WTC11 (cell line): ENCODE measurements at regions not wholly inside any gene's neighbourhood (a gene's known extent, or its start where the extent isn't known, plus 50 kb on each side); places are given as distances from the start of the nearest gene placed in this dataset.

Experiments
- ATAC-seq: fragments of 200-7000 bp; cut with Tn5 transposase; 2 replicates; pipeline ENCODE4 v1.10.0; 2021; ENCODE audit warnings: mild to moderate bottlenecking, moderate library complexity
- CTCF ChIA-PET: fragments of 300-600 bp; sonication (Branson Sonifier 250); formaldehyde crosslinking; loops from one replicate; lab custom pipeline; 2021; ENCODE audit warnings: antibody characterized with exemption; lab: Charles Lee
- POLR2A ChIA-PET: fragments of 350-600 bp; sonication (Branson Sonifier 250); formaldehyde crosslinking; loops from one replicate; lab custom pipeline; 2021; ENCODE audit warnings: antibody characterized with exemption; lab: Charles Lee
- DNase-seq: peaks from one replicate; pipeline ENCODE4 v3.0.0; 2021; ENCODE audit warnings: low spot score
- H3K27ac Mint-ChIP-seq: 2 replicates; pipeline ENCODE4 v1.8.0; 2021; ENCODE audit warnings: mixed read lengths
- H3K27me3 Mint-ChIP-seq: 2 replicates; pipeline ENCODE4 v1.8.0; 2021; ENCODE audit warnings: low read depth, mild to moderate bottlenecking, moderate library complexity, mixed read lengths
- H3K36me3 Mint-ChIP-seq: 2 replicates; pipeline ENCODE4 v1.8.0; 2021; ENCODE audit warnings: mixed read lengths
- H3K4me1 Mint-ChIP-seq: 2 replicates; pipeline ENCODE4 v1.8.0; 2022; ENCODE audit warnings: mixed read lengths
- H3K4me3 Mint-ChIP-seq: 2 replicates; pipeline ENCODE4 v1.8.0; 2021; ENCODE audit warnings: mild to moderate bottlenecking, moderate library complexity, mixed read lengths
- H3K9me3 Mint-ChIP-seq: 2 replicates; pipeline ENCODE4 v1.8.0; 2021; ENCODE audit warnings: mixed read lengths
- GABPB1 ChIP-seq: sonication (generic); formaldehyde crosslinking; IDR thresholded peaks from 2 replicates; pipeline ENCODE4 v1.8.1; 2023; ENCODE audit warnings: mild to moderate bottlenecking, missing genetic modification reagents
- IRF2 ChIP-seq: sonication (generic); formaldehyde crosslinking; IDR thresholded peaks from 2 replicates; pipeline ENCODE4 v1.8.0; 2022; ENCODE audit warnings: low read depth, missing genetic modification reagents, borderline replicate concordance
- OVOL2 ChIP-seq: fragments of 250-450 bp; sonication (Bioruptor Pico); IDR thresholded peaks from 2 replicates; pipeline ENCODE4 v1.9.0; 2021; ENCODE audit warnings: mild to moderate bottlenecking, borderline replicate concordance
- TP53 ChIP-seq: sonication (generic); formaldehyde crosslinking; IDR thresholded peaks from 2 replicates; pipeline ENCODE4 v1.8.1; 2023; ENCODE audit warnings: mild to moderate bottlenecking, missing genetic modification reagents
- ZBTB21 ChIP-seq: sonication (generic); formaldehyde crosslinking; IDR thresholded peaks from 2 replicates; pipeline ENCODE4 v1.8.1; 2023; ENCODE audit warnings: mild to moderate bottlenecking, missing genetic modification reagents, borderline replicate concordance
- ZNF138 ChIP-seq: sonication (generic); formaldehyde crosslinking; conservative IDR thresholded peaks from 2 replicates; pipeline ENCODE4 v1.8.1; 2022; ENCODE audit warnings: mild to moderate bottlenecking, moderate library complexity, missing genetic modification reagents
- ZNF263 ChIP-seq: sonication (generic); formaldehyde crosslinking; IDR thresholded peaks from 2 replicates; pipeline ENCODE4 v1.8.1; 2022; ENCODE audit warnings: low read depth, mild to moderate bottlenecking, moderate library complexity, missing genetic modification reagents
- ZNF416 ChIP-seq: fragments of 250-450 bp; sonication (Bioruptor Pico); IDR thresholded peaks from 2 replicates; pipeline ENCODE4 v1.9.0; 2021; ENCODE audit warnings: mild to moderate bottlenecking, inconsistent platforms
- TF ChIP-seq, protein P1 (sequence below): sonication (generic); formaldehyde crosslinking; IDR thresholded peaks from 2 replicates; pipeline ENCODE4 v1.8.1; 2022; ENCODE audit warnings: missing genetic modification reagents, borderline replicate concordance
- TF ChIP-seq, protein P2 (sequence below): sonication (generic); formaldehyde crosslinking; IDR thresholded peaks from 2 replicates; pipeline ENCODE4 v1.8.1; 2023; ENCODE audit warnings: mild to moderate bottlenecking, moderate library complexity, missing genetic modification reagents
- TF ChIP-seq, protein P3 (sequence below): sonication (generic); formaldehyde crosslinking; IDR thresholded peaks from 2 replicates; pipeline ENCODE4 v1.8.0; 2023; ENCODE audit warnings: mild to moderate bottlenecking, missing genetic modification reagents
- TF ChIP-seq, protein P4 (sequence below): sonication (generic); formaldehyde crosslinking; IDR thresholded peaks from 2 replicates; pipeline ENCODE4 v1.8.0; 2022; ENCODE audit warnings: missing genetic modification reagents
- TF ChIP-seq, protein P5 (sequence below): sonication (generic); formaldehyde crosslinking; IDR thresholded peaks from 2 replicates; pipeline ENCODE4 v1.8.0; 2023; ENCODE audit warnings: missing genetic modification reagents
- TF ChIP-seq, protein P6 (sequence below): fragments of 250-450 bp; sonication (Bioruptor Pico); IDR thresholded peaks from 2 replicates; pipeline ENCODE4 v1.9.0; 2021; ENCODE audit warnings: mild to moderate bottlenecking
- TF ChIP-seq, protein P7 (sequence below): sonication (generic); formaldehyde crosslinking; IDR thresholded peaks from 2 replicates; pipeline ENCODE4 v1.8.1; 2023; ENCODE audit warnings: mild to moderate bottlenecking, missing genetic modification reagents, moderate library complexity
- TF ChIP-seq, protein P8 (sequence below): sonication (generic); formaldehyde crosslinking; IDR thresholded peaks from 2 replicates; pipeline ENCODE4 v1.8.0; 2022; ENCODE audit warnings: mild to moderate bottlenecking, missing genetic modification reagents
- TF ChIP-seq, protein P9 (sequence below): fragments of 250-450 bp; sonication (Bioruptor Pico); IDR thresholded peaks from 2 replicates; pipeline ENCODE4 v1.9.0; 2021; ENCODE audit warnings: mild to moderate bottlenecking

DNA sequence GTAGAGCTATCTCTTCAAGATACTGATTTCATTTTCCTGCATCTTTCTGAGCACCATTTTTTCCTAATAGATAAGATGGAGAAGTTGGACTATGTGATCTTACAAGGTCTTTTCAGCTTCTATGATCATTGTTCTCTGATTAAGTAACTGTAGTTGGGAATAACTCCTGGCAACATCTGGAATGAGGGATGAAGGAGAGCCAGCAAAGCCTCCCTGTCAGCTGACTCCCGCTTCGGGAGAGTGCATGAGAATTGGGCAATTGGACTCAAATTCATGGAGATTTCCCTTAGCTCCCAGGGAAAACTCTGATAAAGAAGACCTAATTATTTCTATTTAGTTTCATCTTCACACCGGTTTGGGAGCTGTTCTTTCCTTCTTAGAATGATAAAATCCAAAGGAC, 146.1 kb downstream of the CCDC71L start:
- no peak overlapping the region for H3K4me3 Mint-ChIP-seq
- ATAC-seq = no peak

DNA sequence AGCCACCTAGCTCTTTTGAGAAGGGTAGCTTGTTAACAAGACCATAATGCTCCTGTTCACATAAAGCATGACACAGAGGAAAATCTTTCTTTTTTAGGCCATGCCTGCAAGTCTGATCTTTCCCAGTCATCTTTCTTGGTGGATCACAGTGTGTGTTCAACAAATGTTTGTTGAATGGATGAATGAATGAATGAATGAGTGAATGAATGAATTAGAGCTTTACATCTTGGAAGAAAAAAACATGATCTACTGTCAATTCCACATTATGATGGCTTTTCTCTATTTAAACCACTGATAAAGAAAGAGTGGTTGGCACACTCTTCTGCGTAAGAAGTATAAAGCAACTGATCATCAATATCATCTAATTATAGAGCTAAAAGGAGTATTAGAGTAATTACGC, 148.7 kb downstream of the CCDC71L start:
- Mint-ChIP-seq H3K4me1 (no peaks in the 10 kb centered on the region), H3K36me3 (no peaks in the 10 kb centered on the region), H3K27me3 (no peaks in the 10 kb centered on the region; the same call in 1 of the 2 replicates), H3K9me3 (peaks cover 7% of the 10 kb centered on the region), H3K27ac (no peak overlapping the region), H3K4me3 (no peak overlapping the region)
- no peak for ATAC-seq
- ChIA-PET POLR2A (no interaction called here), CTCF (no interaction called here)
- DNase-seq = no peak
- TF ChIP-seq, protein P1, sequence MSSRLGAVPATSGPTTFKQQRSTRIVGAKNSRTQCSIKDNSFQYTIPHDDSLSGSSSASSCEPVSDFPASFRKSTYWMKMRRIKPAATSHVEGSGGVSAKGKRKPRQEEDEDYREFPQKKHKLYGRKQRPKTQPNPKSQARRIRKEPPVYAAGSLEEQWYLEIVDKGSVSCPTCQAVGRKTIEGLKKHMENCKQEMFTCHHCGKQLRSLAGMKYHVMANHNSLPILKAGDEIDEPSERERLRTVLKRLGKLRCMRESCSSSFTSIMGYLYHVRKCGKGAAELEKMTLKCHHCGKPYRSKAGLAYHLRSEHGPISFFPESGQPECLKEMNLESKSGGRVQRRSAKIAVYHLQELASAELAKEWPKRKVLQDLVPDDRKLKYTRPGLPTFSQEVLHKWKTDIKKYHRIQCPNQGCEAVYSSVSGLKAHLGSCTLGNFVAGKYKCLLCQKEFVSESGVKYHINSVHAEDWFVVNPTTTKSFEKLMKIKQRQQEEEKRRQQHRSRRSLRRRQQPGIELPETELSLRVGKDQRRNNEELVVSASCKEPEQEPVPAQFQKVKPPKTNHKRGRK = no peak
- TF ChIP-seq, protein P2, sequence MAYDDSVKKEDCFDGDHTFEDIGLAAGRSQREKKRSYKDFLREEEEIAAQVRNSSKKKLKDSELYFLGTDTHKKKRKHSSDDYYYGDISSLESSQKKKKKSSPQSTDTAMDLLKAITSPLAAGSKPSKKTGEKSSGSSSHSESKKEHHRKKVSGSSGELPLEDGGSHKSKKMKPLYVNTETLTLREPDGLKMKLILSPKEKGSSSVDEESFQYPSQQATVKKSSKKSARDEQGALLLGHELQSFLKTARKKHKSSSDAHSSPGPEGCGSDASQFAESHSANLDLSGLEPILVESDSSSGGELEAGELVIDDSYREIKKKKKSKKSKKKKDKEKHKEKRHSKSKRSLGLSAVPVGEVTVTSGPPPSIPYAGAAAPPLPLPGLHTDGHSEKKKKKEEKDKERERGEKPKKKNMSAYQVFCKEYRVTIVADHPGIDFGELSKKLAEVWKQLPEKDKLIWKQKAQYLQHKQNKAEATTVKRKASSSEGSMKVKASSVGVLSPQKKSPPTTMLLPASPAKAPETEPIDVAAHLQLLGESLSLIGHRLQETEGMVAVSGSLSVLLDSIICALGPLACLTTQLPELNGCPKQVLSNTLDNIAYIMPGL (CRISPR knock-in tag) = no peak
- TF ChIP-seq, protein P3, sequence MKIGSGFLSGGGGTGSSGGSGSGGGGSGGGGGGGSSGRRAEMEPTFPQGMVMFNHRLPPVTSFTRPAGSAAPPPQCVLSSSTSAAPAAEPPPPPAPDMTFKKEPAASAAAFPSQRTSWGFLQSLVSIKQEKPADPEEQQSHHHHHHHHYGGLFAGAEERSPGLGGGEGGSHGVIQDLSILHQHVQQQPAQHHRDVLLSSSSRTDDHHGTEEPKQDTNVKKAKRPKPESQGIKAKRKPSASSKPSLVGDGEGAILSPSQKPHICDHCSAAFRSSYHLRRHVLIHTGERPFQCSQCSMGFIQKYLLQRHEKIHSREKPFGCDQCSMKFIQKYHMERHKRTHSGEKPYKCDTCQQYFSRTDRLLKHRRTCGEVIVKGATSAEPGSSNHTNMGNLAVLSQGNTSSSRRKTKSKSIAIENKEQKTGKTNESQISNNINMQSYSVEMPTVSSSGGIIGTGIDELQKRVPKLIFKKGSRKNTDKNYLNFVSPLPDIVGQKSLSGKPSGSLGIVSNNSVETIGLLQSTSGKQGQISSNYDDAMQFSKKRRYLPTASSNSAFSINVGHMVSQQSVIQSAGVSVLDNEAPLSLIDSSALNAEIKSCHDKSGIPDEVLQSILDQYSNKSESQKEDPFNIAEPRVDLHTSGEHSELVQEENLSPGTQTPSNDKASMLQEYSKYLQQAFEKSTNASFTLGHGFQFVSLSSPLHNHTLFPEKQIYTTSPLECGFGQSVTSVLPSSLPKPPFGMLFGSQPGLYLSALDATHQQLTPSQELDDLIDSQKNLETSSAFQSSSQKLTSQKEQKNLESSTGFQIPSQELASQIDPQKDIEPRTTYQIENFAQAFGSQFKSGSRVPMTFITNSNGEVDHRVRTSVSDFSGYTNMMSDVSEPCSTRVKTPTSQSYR (CRISPR knock-in tag) = no peak
- TF ChIP-seq, protein P4, sequence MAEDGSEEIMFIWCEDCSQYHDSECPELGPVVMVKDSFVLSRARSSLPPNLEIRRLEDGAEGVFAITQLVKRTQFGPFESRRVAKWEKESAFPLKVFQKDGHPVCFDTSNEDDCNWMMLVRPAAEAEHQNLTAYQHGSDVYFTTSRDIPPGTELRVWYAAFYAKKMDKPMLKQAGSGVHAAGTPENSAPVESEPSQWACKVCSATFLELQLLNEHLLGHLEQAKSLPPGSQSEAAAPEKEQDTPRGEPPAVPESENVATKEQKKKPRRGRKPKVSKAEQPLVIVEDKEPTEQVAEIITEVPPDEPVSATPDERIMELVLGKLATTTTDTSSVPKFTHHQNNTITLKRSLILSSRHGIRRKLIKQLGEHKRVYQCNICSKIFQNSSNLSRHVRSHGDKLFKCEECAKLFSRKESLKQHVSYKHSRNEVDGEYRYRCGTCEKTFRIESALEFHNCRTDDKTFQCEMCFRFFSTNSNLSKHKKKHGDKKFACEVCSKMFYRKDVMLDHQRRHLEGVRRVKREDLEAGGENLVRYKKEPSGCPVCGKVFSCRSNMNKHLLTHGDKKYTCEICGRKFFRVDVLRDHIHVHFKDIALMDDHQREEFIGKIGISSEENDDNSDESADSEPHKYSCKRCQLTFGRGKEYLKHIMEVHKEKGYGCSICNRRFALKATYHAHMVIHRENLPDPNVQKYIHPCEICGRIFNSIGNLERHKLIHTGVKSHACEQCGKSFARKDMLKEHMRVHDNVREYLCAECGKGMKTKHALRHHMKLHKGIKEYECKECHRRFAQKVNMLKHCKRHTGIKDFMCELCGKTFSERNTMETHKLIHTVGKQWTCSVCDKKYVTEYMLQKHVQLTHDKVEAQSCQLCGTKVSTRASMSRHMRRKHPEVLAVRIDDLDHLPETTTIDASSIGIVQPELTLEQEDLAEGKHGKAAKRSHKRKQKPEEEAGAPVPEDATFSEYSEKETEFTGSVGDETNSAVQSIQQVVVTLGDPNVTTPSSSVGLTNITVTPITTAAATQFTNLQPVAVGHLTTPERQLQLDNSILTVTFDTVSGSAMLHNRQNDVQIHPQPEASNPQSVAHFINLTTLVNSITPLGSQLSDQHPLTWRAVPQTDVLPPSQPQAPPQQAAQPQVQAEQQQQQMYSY (CRISPR knock-in tag) = no peak
- TF ChIP-seq, protein P5, sequence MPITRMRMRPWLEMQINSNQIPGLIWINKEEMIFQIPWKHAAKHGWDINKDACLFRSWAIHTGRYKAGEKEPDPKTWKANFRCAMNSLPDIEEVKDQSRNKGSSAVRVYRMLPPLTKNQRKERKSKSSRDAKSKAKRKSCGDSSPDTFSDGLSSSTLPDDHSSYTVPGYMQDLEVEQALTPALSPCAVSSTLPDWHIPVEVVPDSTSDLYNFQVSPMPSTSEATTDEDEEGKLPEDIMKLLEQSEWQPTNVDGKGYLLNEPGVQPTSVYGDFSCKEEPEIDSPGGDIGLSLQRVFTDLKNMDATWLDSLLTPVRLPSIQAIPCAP (CRISPR knock-in tag) = no peak
- TF ChIP-seq ZNF138 (CRISPR knock-in tag) (no peak), ZBTB21 (no peak)
- TF ChIP-seq, protein P6, sequence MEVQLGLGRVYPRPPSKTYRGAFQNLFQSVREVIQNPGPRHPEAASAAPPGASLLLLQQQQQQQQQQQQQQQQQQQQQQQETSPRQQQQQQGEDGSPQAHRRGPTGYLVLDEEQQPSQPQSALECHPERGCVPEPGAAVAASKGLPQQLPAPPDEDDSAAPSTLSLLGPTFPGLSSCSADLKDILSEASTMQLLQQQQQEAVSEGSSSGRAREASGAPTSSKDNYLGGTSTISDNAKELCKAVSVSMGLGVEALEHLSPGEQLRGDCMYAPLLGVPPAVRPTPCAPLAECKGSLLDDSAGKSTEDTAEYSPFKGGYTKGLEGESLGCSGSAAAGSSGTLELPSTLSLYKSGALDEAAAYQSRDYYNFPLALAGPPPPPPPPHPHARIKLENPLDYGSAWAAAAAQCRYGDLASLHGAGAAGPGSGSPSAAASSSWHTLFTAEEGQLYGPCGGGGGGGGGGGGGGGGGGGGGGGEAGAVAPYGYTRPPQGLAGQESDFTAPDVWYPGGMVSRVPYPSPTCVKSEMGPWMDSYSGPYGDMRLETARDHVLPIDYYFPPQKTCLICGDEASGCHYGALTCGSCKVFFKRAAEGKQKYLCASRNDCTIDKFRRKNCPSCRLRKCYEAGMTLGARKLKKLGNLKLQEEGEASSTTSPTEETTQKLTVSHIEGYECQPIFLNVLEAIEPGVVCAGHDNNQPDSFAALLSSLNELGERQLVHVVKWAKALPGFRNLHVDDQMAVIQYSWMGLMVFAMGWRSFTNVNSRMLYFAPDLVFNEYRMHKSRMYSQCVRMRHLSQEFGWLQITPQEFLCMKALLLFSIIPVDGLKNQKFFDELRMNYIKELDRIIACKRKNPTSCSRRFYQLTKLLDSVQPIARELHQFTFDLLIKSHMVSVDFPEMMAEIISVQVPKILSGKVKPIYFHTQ (CRISPR knock-in tag) = no peak

More for the DNA sequence above, 146.1 kb downstream of the CCDC71L start:
- Mint-ChIP-seq H3K4me1 (no peaks in the 10 kb centered on the region), H3K36me3 (no peaks in the 10 kb centered on the region), H3K27ac (no peak overlapping the region), H3K9me3 (peaks cover under 1% of the 10 kb centered on the region; the same call in 1 of the 2 replicates), H3K27me3 (peaks cover 4% of the 10 kb centered on the region)
- DNase-seq = no peak
- ChIA-PET CTCF (interaction anchor here (0.8 kb wide), 1 partner anchor 9 kb away, joined by 3 read pairs; no protein-coding TSS in a partner anchor), POLR2A (no interaction called here)
- no peak for TF ChIP-seq OVOL2
- TF ChIP-seq, protein P7, sequence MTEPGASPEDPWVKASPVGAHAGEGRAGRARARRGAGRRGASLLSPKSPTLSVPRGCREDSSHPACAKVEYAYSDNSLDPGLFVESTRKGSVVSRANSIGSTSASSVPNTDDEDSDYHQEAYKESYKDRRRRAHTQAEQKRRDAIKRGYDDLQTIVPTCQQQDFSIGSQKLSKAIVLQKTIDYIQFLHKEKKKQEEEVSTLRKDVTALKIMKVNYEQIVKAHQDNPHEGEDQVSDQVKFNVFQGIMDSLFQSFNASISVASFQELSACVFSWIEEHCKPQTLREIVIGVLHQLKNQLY (CRISPR knock-in tag) = no peak
- TF ChIP-seq, protein P8, sequence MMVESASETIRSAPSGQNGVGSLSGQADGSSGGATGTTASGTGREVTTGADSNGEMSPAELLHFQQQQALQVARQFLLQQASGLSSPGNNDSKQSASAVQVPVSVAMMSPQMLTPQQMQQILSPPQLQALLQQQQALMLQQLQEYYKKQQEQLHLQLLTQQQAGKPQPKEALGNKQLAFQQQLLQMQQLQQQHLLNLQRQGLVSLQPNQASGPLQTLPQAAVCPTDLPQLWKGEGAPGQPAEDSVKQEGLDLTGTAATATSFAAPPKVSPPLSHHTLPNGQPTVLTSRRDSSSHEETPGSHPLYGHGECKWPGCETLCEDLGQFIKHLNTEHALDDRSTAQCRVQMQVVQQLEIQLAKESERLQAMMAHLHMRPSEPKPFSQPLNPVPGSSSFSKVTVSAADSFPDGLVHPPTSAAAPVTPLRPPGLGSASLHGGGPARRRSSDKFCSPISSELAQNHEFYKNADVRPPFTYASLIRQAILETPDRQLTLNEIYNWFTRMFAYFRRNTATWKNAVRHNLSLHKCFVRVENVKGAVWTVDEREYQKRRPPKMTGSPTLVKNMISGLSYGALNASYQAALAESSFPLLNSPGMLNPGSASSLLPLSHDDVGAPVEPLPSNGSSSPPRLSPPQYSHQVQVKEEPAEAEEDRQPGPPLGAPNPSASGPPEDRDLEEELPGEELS (CRISPR knock-in tag) = no peak
- TF ChIP-seq IRF2 (CRISPR knock-in tag) = no peak
- no peak for TF ChIP-seq ZNF416 (CRISPR knock-in tag)
- TF ChIP-seq ZNF263 (CRISPR knock-in tag) = no peak
- no peak for TF ChIP-seq GABPB1 (CRISPR knock-in tag)
- TF ChIP-seq, protein P9, sequence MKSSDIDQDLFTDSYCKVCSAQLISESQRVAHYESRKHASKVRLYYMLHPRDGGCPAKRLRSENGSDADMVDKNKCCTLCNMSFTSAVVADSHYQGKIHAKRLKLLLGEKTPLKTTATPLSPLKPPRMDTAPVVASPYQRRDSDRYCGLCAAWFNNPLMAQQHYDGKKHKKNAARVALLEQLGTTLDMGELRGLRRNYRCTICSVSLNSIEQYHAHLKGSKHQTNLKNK = no peak
- TF ChIP-seq TP53 = no peak
